HepG2 (cell line): ENCODE measurements at regions not wholly inside any gene's neighbourhood (a gene's known extent, or its start where the extent isn't known, plus 50 kb on each side); places are given as distances from the start of the nearest gene placed in this dataset.

Source experiments
- small RNA-seq, 3 experiments: library from RNA; depleted of rRNA; stranded (forward); fragments of <200 nt; gene quantifications; one replicate each; pipeline ENCODE3, GENCODE V24; 2012; ENCODE audit warnings: low read depth in 2 of 3, low replicate concordance in 1 of 3; ENCODE audit not compliant: insufficient read length in 3 of 3, insufficient read depth in 2 of 3

Small RNA genes in the stretch of these regions (small RNA-seq; reads per million reads assigned to genes)
- gene RN7SL361P = 0 reads per million in 3 experiments
